Endodermal cell (in vitro differentiated cells): ENCODE measurements at regions not wholly inside any gene's neighbourhood (a gene's known extent, or its start where the extent isn't known, plus 50 kb on each side); places are given as distances from the start of the nearest gene placed in this dataset.

Experiments
- DNase-seq: peaks from one replicate; pipeline ENCODE4 v3.0.0-alpha.2; 2017
- H3K27ac ChIP-seq: 2 replicates; pipeline ENCODE4 v1.5.1; 2013; ENCODE audit warnings: mild to moderate bottlenecking, low read depth, low read length, moderate library complexity
- H3K27me3 ChIP-seq: 2 replicates; pipeline ENCODE4 v1.6.1; 2013; ENCODE audit warnings: mild to moderate bottlenecking, low read length, moderate library complexity; ENCODE audit not compliant: insufficient read depth, control insufficient read depth, poor library complexity, severe bottlenecking
- H3K36me3 ChIP-seq: 2 replicates; pipeline ENCODE4 v1.7.0; 2013; ENCODE audit warnings: mild to moderate bottlenecking, low read length, moderate library complexity; ENCODE audit not compliant: control insufficient read depth, insufficient read depth
- H3K4me1 ChIP-seq: one replicate; pipeline ENCODE4 v1.7.0; 2013; ENCODE audit warnings: low read length; ENCODE audit not compliant: control insufficient read depth, insufficient read depth
- H3K4me3 ChIP-seq: 2 replicates; pipeline ENCODE4 v1.5.1; 2013; ENCODE audit warnings: mild to moderate bottlenecking, low read length, moderate library complexity
- H3K9ac ChIP-seq: 2 replicates; pipeline ENCODE4 v1.6.1; 2013; ENCODE audit warnings: mild to moderate bottlenecking, low read length, moderate library complexity; ENCODE audit not compliant: poor library complexity, severe bottlenecking; ENCODE audit errors: extremely low read depth
- H3K9me3 ChIP-seq: 2 replicates; pipeline ENCODE4 v1.6.1; 2013; ENCODE audit warnings: mild to moderate bottlenecking, low read length, moderate library complexity; ENCODE audit not compliant: control insufficient read depth
- H3K27ac Mint-ChIP-seq: 2 replicates; pipeline ENCODE4 v1.8.0; 2020; ENCODE audit warnings: mixed read lengths
- H3K27me3 Mint-ChIP-seq: 2 replicates; pipeline ENCODE4 v1.8.0; 2021; ENCODE audit warnings: mild to moderate bottlenecking, mixed read lengths; ENCODE audit not compliant: insufficient read depth
- H3K36me3 Mint-ChIP-seq: 2 replicates; pipeline ENCODE4 v1.8.0; 2020; ENCODE audit warnings: low read depth, mixed read lengths
- H3K4me1 Mint-ChIP-seq: 2 replicates; pipeline ENCODE4 v1.8.0; 2020; ENCODE audit warnings: mixed read lengths
- H3K4me3 Mint-ChIP-seq: 2 replicates; pipeline ENCODE4 v1.8.0; 2020; ENCODE audit warnings: mild to moderate bottlenecking, moderate library complexity, mixed read lengths
- H3K9me3 Mint-ChIP-seq: 2 replicates; pipeline ENCODE4 v1.8.0; 2020; ENCODE audit warnings: mild to moderate bottlenecking, mixed read lengths
- WGBS, 2 experiments: methylation state at CpG; one replicate each; pipeline versions ENCODE4 v1.1.5 to v1.1.7; 2013; ENCODE audit warnings: missing lambda C conversion rate in 2 of 2, mixed read lengths in 1 of 2; ENCODE audit not compliant: insufficient coverage in 1 of 2, insufficient read length in 1 of 2; 5-methylcytosine and 5-hydroxymethylcytosine counted together
- TF ChIP-seq, protein P1 (sequence below): fragments of 200-600 bp; sonication (generic); conservative IDR thresholded peaks from 2 replicates; pipeline ENCODE4 v1.5.0; 2021; ENCODE audit warnings: antibody characterized with exemption, mild to moderate bottlenecking

DNA sequence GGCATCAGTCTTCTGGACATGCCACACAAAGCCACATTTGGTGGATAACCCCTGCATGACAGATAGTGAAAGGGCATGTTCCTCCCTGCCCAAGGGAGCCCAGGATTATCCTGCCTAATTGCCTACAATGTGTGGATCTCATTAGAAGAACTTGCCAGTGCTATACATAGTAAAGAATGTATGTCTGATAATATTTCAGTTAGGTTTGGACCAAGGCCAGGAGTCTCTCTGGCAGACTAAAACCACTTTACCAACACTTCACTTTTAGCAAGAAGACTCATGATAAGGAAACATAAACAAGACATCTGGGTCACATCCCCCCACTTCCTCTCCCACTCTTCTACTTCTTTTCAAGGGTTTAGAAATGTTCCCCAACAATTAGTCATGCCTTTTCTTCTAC is 196.7 kb downstream of the MTERF1 start:
- Mint-ChIP-seq H3K4me3 (no peak overlapping the region), H3K4me1 (no peaks in the 10 kb centered on the region), H3K36me3 (peaks cover 2% of the 10 kb centered on the region), H3K27ac (no peak overlapping the region), H3K27me3 (peaks cover 3% of the 10 kb centered on the region), H3K9me3 (peaks cover 33% of the 10 kb centered on the region)
- Histone ChIP-seq H3K27me3 (no peaks in the 10 kb centered on the region), H3K4me3 (no peak overlapping the region), H3K4me1 (no peaks in the 10 kb centered on the region), H3K9me3 (peaks cover 29% of the 10 kb centered on the region), H3K36me3 (no peaks in the 10 kb centered on the region), H3K9ac (no peak overlapping the region), H3K27ac (no peak overlapping the region)
- DNase-seq = no peak
- TF ChIP-seq, protein P1, sequence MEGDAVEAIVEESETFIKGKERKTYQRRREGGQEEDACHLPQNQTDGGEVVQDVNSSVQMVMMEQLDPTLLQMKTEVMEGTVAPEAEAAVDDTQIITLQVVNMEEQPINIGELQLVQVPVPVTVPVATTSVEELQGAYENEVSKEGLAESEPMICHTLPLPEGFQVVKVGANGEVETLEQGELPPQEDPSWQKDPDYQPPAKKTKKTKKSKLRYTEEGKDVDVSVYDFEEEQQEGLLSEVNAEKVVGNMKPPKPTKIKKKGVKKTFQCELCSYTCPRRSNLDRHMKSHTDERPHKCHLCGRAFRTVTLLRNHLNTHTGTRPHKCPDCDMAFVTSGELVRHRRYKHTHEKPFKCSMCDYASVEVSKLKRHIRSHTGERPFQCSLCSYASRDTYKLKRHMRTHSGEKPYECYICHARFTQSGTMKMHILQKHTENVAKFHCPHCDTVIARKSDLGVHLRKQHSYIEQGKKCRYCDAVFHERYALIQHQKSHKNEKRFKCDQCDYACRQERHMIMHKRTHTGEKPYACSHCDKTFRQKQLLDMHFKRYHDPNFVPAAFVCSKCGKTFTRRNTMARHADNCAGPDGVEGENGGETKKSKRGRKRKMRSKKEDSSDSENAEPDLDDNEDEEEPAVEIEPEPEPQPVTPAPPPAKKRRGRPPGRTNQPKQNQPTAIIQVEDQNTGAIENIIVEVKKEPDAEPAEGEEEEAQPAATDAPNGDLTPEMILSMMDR = no peak

DNA sequence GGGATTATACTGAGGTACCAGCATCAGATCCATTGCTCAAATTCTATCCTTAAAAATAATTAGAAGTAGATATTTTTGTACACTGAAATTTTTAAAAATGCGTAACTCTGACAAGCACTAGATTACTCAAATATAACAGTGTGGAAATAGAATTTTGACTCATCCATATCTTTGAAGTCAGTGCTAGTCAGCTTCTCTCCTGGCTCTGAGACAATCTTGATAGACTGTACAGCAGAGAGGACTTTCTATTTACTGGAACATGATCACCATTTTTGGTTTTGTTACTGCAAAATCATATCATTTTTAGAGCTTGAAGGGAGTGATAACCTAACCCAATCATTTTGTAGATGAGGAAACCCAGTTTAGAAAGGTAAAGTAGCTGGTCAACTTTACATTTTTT is 195.0 kb downstream of the MTERF1 start:
- H3K4me1 Mint-ChIP-seq = no peaks in the 10 kb centered on the region
- H3K4me3 ChIP-seq = no peak overlapping the region
- peaks cover 18% of the 10 kb centered on the region for H3K9me3 Mint-ChIP-seq
- H3K27ac ChIP-seq = no peak overlapping the region
- H3K27me3 Mint-ChIP-seq = peaks cover 3% of the 10 kb centered on the region
- H3K9ac ChIP-seq = no peak overlapping the region
- 100% methylated on average over 1 of the region's 1 CpG; no CpG with 5 or more reads in 1 of the 2 experiments for WGBS, 2 experiments
- no peaks in the 10 kb centered on the region for H3K27me3 ChIP-seq
- H3K4me3 Mint-ChIP-seq = no peak overlapping the region
- peaks cover 14% of the 10 kb centered on the region for H3K9me3 ChIP-seq
- no peaks in the 10 kb centered on the region for H3K36me3 Mint-ChIP-seq
- no peak for DNase-seq
- no peak overlapping the region for H3K27ac Mint-ChIP-seq
- no peaks in the 10 kb centered on the region for H3K4me1 ChIP-seq
- no peaks in the 10 kb centered on the region for H3K36me3 ChIP-seq
- TF ChIP-seq, protein P1 = no peak

GRCh38 chr7:91690541-91691070 is 189.9 kb downstream of the MTERF1 start:
- H3K27me3 Mint-ChIP-seq = peaks cover 3% of the 10 kb centered on the region
- Histone ChIP-seq H3K27me3 (no peaks in the 10 kb centered on the region), H3K9ac (no peak overlapping the region), H3K36me3 (no peaks in the 10 kb centered on the region), H3K4me3 (no peak overlapping the region), H3K4me1 (peaks cover 8% of the 10 kb centered on the region), H3K9me3 (no peaks in the 10 kb centered on the region), H3K27ac (no peak overlapping the region)
- no peak overlapping the region for H3K4me3 Mint-ChIP-seq
- peaks cover 10% of the 10 kb centered on the region for H3K4me1 Mint-ChIP-seq
- H3K36me3 Mint-ChIP-seq = no peaks in the 10 kb centered on the region
- no peaks in the 10 kb centered on the region for H3K9me3 Mint-ChIP-seq
- TF ChIP-seq, protein P1 = no peak
- 71% methylated on average over 1 of the region's 1 CpG; no CpG with 5 or more reads in 1 of the 2 experiments for WGBS, 2 experiments
- H3K27ac Mint-ChIP-seq = no peak overlapping the region
- DNase-seq = no peak
